ENCODE measurements at regions not wholly inside any gene's neighbourhood (a gene's known extent, or its start where the extent isn't known, plus 50 kb on each side); places are given as distances from the start of the nearest gene placed in this dataset.
"Not testable (repeated sequence)": the region's sequence is repeated elsewhere in the genome, so short reads cannot be mapped to it uniquely, and the experiment has no call there.

- no peak for DNase-seq (ENCODE audit: low read depth)
Observed at GRCh38 chr17:53046781-53047180, 775.9 kb upstream of the KIF2B start.

- no peak for DNase-seq (ENCODE audit: low read depth)
Observed at GRCh38 chr17:53039981-53040380, 782.7 kb upstream of the KIF2B start.

- DNase-seq (ENCODE audit: low read depth), result no peak
Observed at GRCh38 chr17:53033297-53033696, 789.4 kb upstream of the KIF2B start.

- no peak for DNase-seq (ENCODE audit: low read depth)
Observed at GRCh38 chr17:53032861-53033271, 789.9 kb upstream of the KIF2B start.

GRCh38 chr17:53017227-53017626, 805.5 kb upstream of the KIF2B start:
- no peak for DNase-seq (ENCODE audit: low read depth)

- DNase-seq (ENCODE audit: low read depth), result no peak
Observed at GRCh38 chr17:53016085-53016484, 806.6 kb upstream of the KIF2B start.

GRCh38 chr17:53012364-53012763, 810.4 kb upstream of the KIF2B start:
- DNase-seq (ENCODE audit: low read depth), result no peak

GRCh38 chr17:53006006-53006405, 816.7 kb upstream of the KIF2B start:
- no peak for DNase-seq (ENCODE audit: low read depth)

- no peak for DNase-seq (ENCODE audit: low read depth)
Observed at GRCh38 chr17:53004902-53005301, 817.8 kb upstream of the KIF2B start.

GRCh38 chr17:52995881-52996280, 826.8 kb upstream of the KIF2B start:
- no peak for DNase-seq (ENCODE audit: low read depth)

GRCh38 chr17:52995147-52995546, 827.6 kb upstream of the KIF2B start:
- no peak for DNase-seq (ENCODE audit: low read depth)

GRCh38 chr17:52986056-52986662, 827.6 kb upstream of the CA10 start:
- DNase-seq (ENCODE audit: low read depth), result no peak

GRCh38 chr17:52982331-52982730, 823.8 kb upstream of the CA10 start:
- no peak for DNase-seq (ENCODE audit: low read depth)

- no peak for DNase-seq (ENCODE audit: low read depth)
Observed at GRCh38 chr17:52979921-52980320, 821.4 kb upstream of the CA10 start.

- DNase-seq (ENCODE audit: low read depth), result no peak
Observed at GRCh38 chr17:52965856-52966255, 807.3 kb upstream of the CA10 start.

GRCh38 chr17:52961751-52962150, 803.2 kb upstream of the CA10 start:
- DNase-seq (ENCODE audit: low read depth), result not testable (repeated sequence)

GRCh38 chr17:52957411-52957810, 798.9 kb upstream of the CA10 start:
- DNase-seq (ENCODE audit: low read depth), result no peak

GRCh38 chr17:52947418-52947817, 788.9 kb upstream of the CA10 start:
- no peak for DNase-seq (ENCODE audit: low read depth)

GRCh38 chr17:52938623-52939230, 780.2 kb upstream of the CA10 start:
- DNase-seq (ENCODE audit: low read depth), result no peak

- DNase-seq (ENCODE audit: low read depth), result no peak
Observed at GRCh38 chr17:52930581-52930980, 772.1 kb upstream of the CA10 start.

GRCh38 chr17:52930145-52930544, 771.6 kb upstream of the CA10 start:
- DNase-seq (ENCODE audit: low read depth), result no peak

- no peak for DNase-seq (ENCODE audit: low read depth)
Observed at GRCh38 chr17:52923658-52924057, 765.1 kb upstream of the CA10 start.

GRCh38 chr17:52899235-52899634, 740.7 kb upstream of the CA10 start:
- DNase-seq (ENCODE audit: low read depth), result no peak

- DNase-seq (ENCODE audit: low read depth), result no peak
Observed at GRCh38 chr17:52895272-52895671, 736.8 kb upstream of the CA10 start.

Data from HS-5 (cell line).